ENCODE measurements at regions not wholly inside any gene's neighbourhood (a gene's known extent, or its start where the extent isn't known, plus 50 kb on each side); places are given as distances from the start of the nearest gene placed in this dataset.

- no peaks in the 10 kb centered on the region for H3K36me3 ChIP-seq (ENCODE audit: control insufficient read depth, low read length)
- H3K27me3 ChIP-seq (ENCODE audit: control insufficient read depth, low read length) = no peaks in the 10 kb centered on the region
- H3K9me2 ChIP-seq (replicated peaks; ENCODE audit: control insufficient read depth, low read length) = no peaks in the 10 kb centered on the region
- H3K9me3 ChIP-seq (ENCODE audit: control insufficient read depth, insufficient read depth, low read length) = no peaks in the 10 kb centered on the region
- TF ChIP-seq EZH2phosphoT487 (IDR thresholded peaks at IDR 0.05; ENCODE audit: borderline replicate concordance, low read length) = no peak
- TF ChIP-seq, protein P1, sequence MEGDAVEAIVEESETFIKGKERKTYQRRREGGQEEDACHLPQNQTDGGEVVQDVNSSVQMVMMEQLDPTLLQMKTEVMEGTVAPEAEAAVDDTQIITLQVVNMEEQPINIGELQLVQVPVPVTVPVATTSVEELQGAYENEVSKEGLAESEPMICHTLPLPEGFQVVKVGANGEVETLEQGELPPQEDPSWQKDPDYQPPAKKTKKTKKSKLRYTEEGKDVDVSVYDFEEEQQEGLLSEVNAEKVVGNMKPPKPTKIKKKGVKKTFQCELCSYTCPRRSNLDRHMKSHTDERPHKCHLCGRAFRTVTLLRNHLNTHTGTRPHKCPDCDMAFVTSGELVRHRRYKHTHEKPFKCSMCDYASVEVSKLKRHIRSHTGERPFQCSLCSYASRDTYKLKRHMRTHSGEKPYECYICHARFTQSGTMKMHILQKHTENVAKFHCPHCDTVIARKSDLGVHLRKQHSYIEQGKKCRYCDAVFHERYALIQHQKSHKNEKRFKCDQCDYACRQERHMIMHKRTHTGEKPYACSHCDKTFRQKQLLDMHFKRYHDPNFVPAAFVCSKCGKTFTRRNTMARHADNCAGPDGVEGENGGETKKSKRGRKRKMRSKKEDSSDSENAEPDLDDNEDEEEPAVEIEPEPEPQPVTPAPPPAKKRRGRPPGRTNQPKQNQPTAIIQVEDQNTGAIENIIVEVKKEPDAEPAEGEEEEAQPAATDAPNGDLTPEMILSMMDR (IDR thresholded peaks at IDR 0.05; ENCODE audit: low read depth, low read length, poor library complexity, severe bottlenecking) = no peak
- H3F3A ChIP-seq (ENCODE audit: control insufficient read depth, insufficient read depth) = no peaks in the 10 kb centered on the region
- H3K4me1 ChIP-seq (ENCODE audit: control insufficient read depth, low read length) = no peaks in the 10 kb centered on the region
- no peaks in the 10 kb centered on the region for H3K79me2 ChIP-seq (ENCODE audit: control insufficient read depth, low read length)
- H3K4me2 ChIP-seq (ENCODE audit: low read length) = no peak overlapping the region
- no peaks in the 10 kb centered on the region for H4K20me1 ChIP-seq (ENCODE audit: control insufficient read depth, insufficient read depth, low read depth, low read length)
- H3K27ac ChIP-seq (ENCODE audit: low read depth, low read length) = no peak overlapping the region
- H3K4me3 ChIP-seq (ENCODE audit: low read length) = no peak overlapping the region
Observed at GRCh38 chr16:65781855-65782254, 584.6 kb upstream of the CDH5 start.

GRCh38 chr16:65781363-65781762 is 585.1 kb upstream of the CDH5 start:
- TF ChIP-seq, protein P1 (IDR thresholded peaks at IDR 0.05; ENCODE audit: low read depth, low read length, poor library complexity, severe bottlenecking) = no peak
- TF ChIP-seq EZH2phosphoT487 (IDR thresholded peaks at IDR 0.05; ENCODE audit: borderline replicate concordance, low read length) = no peak
- H3K4me1 ChIP-seq (ENCODE audit: control insufficient read depth, low read length) = no peaks in the 10 kb centered on the region
- H3K27me3 ChIP-seq (ENCODE audit: control insufficient read depth, low read length) = no peaks in the 10 kb centered on the region
- no peaks in the 10 kb centered on the region for H3K36me3 ChIP-seq (ENCODE audit: control insufficient read depth, low read length)
- no peaks in the 10 kb centered on the region for H3K9me3 ChIP-seq (ENCODE audit: control insufficient read depth, insufficient read depth, low read length)
- H3F3A ChIP-seq (ENCODE audit: control insufficient read depth, insufficient read depth) = no peaks in the 10 kb centered on the region
- H3K4me2 ChIP-seq (ENCODE audit: low read length) = no peak overlapping the region
- no peaks in the 10 kb centered on the region for H3K9me2 ChIP-seq (replicated peaks; ENCODE audit: control insufficient read depth, low read length)
- no peaks in the 10 kb centered on the region for H3K79me2 ChIP-seq (ENCODE audit: control insufficient read depth, low read length)
- H3K27ac ChIP-seq (ENCODE audit: low read depth, low read length) = no peak overlapping the region
- H4K20me1 ChIP-seq (ENCODE audit: control insufficient read depth, insufficient read depth, low read depth, low read length) = no peaks in the 10 kb centered on the region
- H3K4me3 ChIP-seq (ENCODE audit: low read length) = no peak overlapping the region

DNA sequence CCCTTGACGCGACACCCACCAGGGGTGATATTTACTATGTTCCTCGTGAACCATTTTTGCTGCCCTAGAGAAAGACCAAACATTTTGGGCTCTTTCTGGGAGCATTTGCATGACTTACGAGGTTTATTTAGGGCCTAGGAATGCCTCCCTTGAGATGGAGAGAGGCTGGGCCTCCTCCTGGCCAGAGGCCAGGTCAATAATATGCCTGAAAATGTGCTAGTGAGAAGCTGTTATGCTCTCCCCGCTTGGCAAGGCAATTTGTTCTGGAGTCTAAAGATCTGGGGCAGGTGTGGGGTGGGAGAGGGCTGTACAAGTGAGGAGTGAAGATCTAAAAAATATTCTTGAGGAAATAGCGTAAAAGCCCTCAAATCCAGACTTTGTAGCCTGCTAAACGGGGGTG is 587.3 kb upstream of the CDH5 start:
- no peaks in the 10 kb centered on the region for H3K79me2 ChIP-seq (ENCODE audit: control insufficient read depth, low read length)
- no peaks in the 10 kb centered on the region for H3K36me3 ChIP-seq (ENCODE audit: control insufficient read depth, low read length)
- no peaks in the 10 kb centered on the region for H3K9me3 ChIP-seq (ENCODE audit: control insufficient read depth, insufficient read depth, low read length)
- no peak overlapping the region for H3K4me3 ChIP-seq (ENCODE audit: low read length)
- no peaks in the 10 kb centered on the region for H3F3A ChIP-seq (ENCODE audit: control insufficient read depth, insufficient read depth)
- no peaks in the 10 kb centered on the region for H3K9me2 ChIP-seq (replicated peaks; ENCODE audit: control insufficient read depth, low read length)
- no peaks in the 10 kb centered on the region for H3K4me1 ChIP-seq (ENCODE audit: control insufficient read depth, low read length)
- H4K20me1 ChIP-seq (ENCODE audit: control insufficient read depth, insufficient read depth, low read depth, low read length) = no peaks in the 10 kb centered on the region
- H3K4me2 ChIP-seq (ENCODE audit: low read length) = no peak overlapping the region
- TF ChIP-seq, protein P1 (IDR thresholded peaks at IDR 0.05; ENCODE audit: low read depth, low read length, poor library complexity, severe bottlenecking) = no peak
- TF ChIP-seq EZH2phosphoT487 (IDR thresholded peaks at IDR 0.05; ENCODE audit: borderline replicate concordance, low read length) = no peak
- H3K27ac ChIP-seq (ENCODE audit: low read depth, low read length) = no peak overlapping the region
- H3K27me3 ChIP-seq (ENCODE audit: control insufficient read depth, low read length) = no peaks in the 10 kb centered on the region

Data from DOHH2 (cell line).